ENCODE measurements at regions not wholly inside any gene's neighbourhood (a gene's known extent, or its start where the extent isn't known, plus 50 kb on each side); places are given as distances from the start of the nearest gene placed in this dataset.

DNA sequence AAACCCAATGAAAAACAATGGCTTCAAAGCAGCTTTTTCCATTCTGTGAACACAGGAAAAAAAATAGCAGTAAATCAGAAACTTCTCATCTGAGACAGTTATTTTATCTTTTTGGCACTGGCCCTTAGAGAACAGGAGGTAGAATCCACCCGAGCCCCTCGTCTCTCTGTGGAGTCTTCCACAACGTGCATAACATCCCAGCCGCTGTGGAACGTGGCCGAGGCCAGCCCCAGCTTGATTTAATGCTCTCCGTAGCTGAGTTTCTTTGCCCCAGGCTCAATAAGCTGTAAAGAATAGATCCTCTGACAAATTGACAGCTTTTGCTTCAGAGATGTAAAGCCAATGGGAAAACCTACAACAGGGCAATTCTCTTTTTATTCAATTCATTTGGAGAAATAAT, 107.9 kb upstream of the DAP start:
- Histone ChIP-seq H3K4me2 (replicated peaks; ENCODE audit: low read depth, low read length, poor library complexity, severe bottlenecking) (no peak overlapping the region), H3K36me3 (replicated peaks in 1 of 2; ENCODE audit: control extremely low read depth in 1 of 2, control insufficient read depth in 1 of 2, extremely low read depth in 1 of 2, insufficient read depth in 2 of 2, low read length in 1 of 2) (no peaks in the 10 kb centered on the region), H3K4me3 (ENCODE audit: control extremely low read depth in 1 of 5, extremely low read depth in 1 of 5, insufficient read depth in 1 of 5, low read depth in 2 of 5, low read length in 4 of 5) (no peak overlapping the region), H3K79me2 (ENCODE audit: control insufficient read depth, insufficient read depth, low read length) (no peaks in the 10 kb centered on the region), H3K9me3 (ENCODE audit: control extremely low read depth in 1 of 3, control insufficient read depth in 2 of 3, insufficient read depth in 1 of 3, low read length in 2 of 3) (no peaks in the 10 kb centered on the region), H4K20me1 (ENCODE audit: control insufficient read depth, insufficient read depth, low read length, poor library complexity, severe bottlenecking) (no peaks in the 10 kb centered on the region), H3K27ac (ENCODE audit: low read length in 2 of 2) (no peak overlapping the region), H2AFZ (ENCODE audit: insufficient read depth, low read depth, low read length, poor library complexity, severe bottlenecking) (no peak overlapping the region), H3K4me1 (ENCODE audit: control insufficient read depth in 2 of 2, insufficient read depth in 2 of 2, low read length in 2 of 2) (no peaks in the 10 kb centered on the region), H3K27me3 (replicated peaks in 1 of 4; ENCODE audit: control extremely low read depth in 1 of 4, control insufficient read depth in 3 of 4, insufficient read depth in 4 of 4, low read length in 3 of 4) (no peaks in the 10 kb centered on the region), H3K9ac (ENCODE audit: low read length) (no peak overlapping the region)
- H3K27me3 Mint-ChIP-seq, result peaks cover 7% of the 10 kb centered on the region
- CTCF ChIA-PET, result interaction anchor here (0.6 to 1.0 kb wide), 2 partner anchors 13 to 119 kb away, joined by 3 to 4 read pairs; no protein-coding TSS in a partner anchor
- intact Hi-C loops (cut with micrococcal nuclease), result no loop called here
- TF ChIP-seq CTCF (IDR thresholded peaks at IDR 0.05) (no peak), EZH2 (IDR thresholded peaks at IDR 0.05; ENCODE audit: borderline replicate concordance, insufficient read depth, low read depth, low read length, poor library complexity, severe bottlenecking) (no peak)
- H3K4me1 Mint-ChIP-seq, result peaks cover 2% of the 10 kb centered on the region
- ATAC-seq (ENCODE audit: low read depth), result no peak
- H3K4me3 Mint-ChIP-seq, result no peak overlapping the region
- no peaks in the 10 kb centered on the region for H3K9me3 Mint-ChIP-seq (ENCODE audit: insufficient read depth)
- no peak for DNase-seq
- H3K27ac Mint-ChIP-seq, result no peak overlapping the region
- POLR2A ChIA-PET, result no interaction called here
- WGBS (ENCODE audit: insufficient coverage), result 93% methylated on average over 6 of the region's 7 CpGs

GRCh38 chr5:10867389-10868303, 106.6 kb upstream of the DAP start:
- Mint-ChIP-seq H3K9me3 (ENCODE audit: insufficient read depth) (no peaks in the 10 kb centered on the region), H3K4me1 (peaks cover 2% of the 10 kb centered on the region), H3K4me3 (no peak overlapping the region), H3K27me3 (peaks cover 12% of the 10 kb centered on the region), H3K27ac (no peak overlapping the region)
- 91% methylated on average over 13 of the region's 13 CpGs for WGBS (ENCODE audit: insufficient coverage)
- peaks cover 0 to 6% (median 0%) of the 10 kb centered on the region in 4 experiments for H3K27me3 ChIP-seq (replicated peaks in 1 of 4; ENCODE audit: control extremely low read depth in 1 of 4, control insufficient read depth in 3 of 4, insufficient read depth in 4 of 4, low read length in 3 of 4)
- DNase-seq (no peak), ATAC-seq (ENCODE audit: low read depth) (no peak)
- no peaks in the 10 kb centered on the region for H4K20me1 ChIP-seq (ENCODE audit: control insufficient read depth, insufficient read depth, low read length, poor library complexity, severe bottlenecking)
- no peaks in the 10 kb centered on the region for H3K36me3 ChIP-seq (replicated peaks in 1 of 2; ENCODE audit: control extremely low read depth in 1 of 2, control insufficient read depth in 1 of 2, extremely low read depth in 1 of 2, insufficient read depth in 2 of 2, low read length in 1 of 2)
- ChIA-PET CTCF (interaction anchor here (1.8 kb wide), 1 partner anchor 11 kb away, joined by 7 read pairs; no protein-coding TSS in a partner anchor), POLR2A (no interaction called here)
- no peak overlapping the region for H2AFZ ChIP-seq (ENCODE audit: insufficient read depth, low read depth, low read length, poor library complexity, severe bottlenecking)
- TF ChIP-seq CTCF (IDR thresholded peaks at IDR 0.05) (no peak), EZH2 (IDR thresholded peaks at IDR 0.05; ENCODE audit: borderline replicate concordance, insufficient read depth, low read depth, low read length, poor library complexity, severe bottlenecking) (no peak)
- no peak overlapping the region for H3K9ac ChIP-seq (ENCODE audit: low read length)
- H3K79me2 ChIP-seq (ENCODE audit: control insufficient read depth, insufficient read depth, low read length), result no peaks in the 10 kb centered on the region
- H3K9me3 ChIP-seq (ENCODE audit: control extremely low read depth in 1 of 3, control insufficient read depth in 2 of 3, insufficient read depth in 1 of 3, low read length in 2 of 3), result no peaks in the 10 kb centered on the region
- no peak overlapping the region for H3K4me2 ChIP-seq (replicated peaks; ENCODE audit: low read depth, low read length, poor library complexity, severe bottlenecking)
- no peak overlapping the region for H3K4me3 ChIP-seq (ENCODE audit: control extremely low read depth in 1 of 5, extremely low read depth in 1 of 5, insufficient read depth in 1 of 5, low read depth in 2 of 5, low read length in 4 of 5)
- intact Hi-C loops (cut with micrococcal nuclease), result no loop called here
- H3K27ac ChIP-seq (ENCODE audit: low read length in 2 of 2), result no peak overlapping the region
- no peaks in the 10 kb centered on the region for H3K4me1 ChIP-seq (ENCODE audit: control insufficient read depth in 2 of 2, insufficient read depth in 2 of 2, low read length in 2 of 2)
